HepG2 (cell line): ENCODE measurements at regions not wholly inside any gene's neighbourhood (a gene's known extent, or its start where the extent isn't known, plus 50 kb on each side); places are given as distances from the start of the nearest gene placed in this dataset.

Experiments
- EP300 ChIP-seq, 3 experiments: sonication (generic) in 1 of 3; formaldehyde crosslinking in 1 of 3; IDR thresholded peaks; 2 replicates each; pipeline versions ENCODE4 v1.5.1 to v1.6.1; 2011 to 2020; ENCODE audit warnings: low read depth in 2 of 3, low read length in 2 of 3, borderline replicate concordance in 1 of 3, improper control_type of control experiment in 1 of 3, mild to moderate bottlenecking in 1 of 3, missing genetic modification reagents in 1 of 3, moderate library complexity in 1 of 3
- FOXC1 ChIP-seq: sonication (generic); formaldehyde crosslinking; IDR thresholded peaks from 2 replicates; pipeline ENCODE4 v1.8.0; 2022; ENCODE audit warnings: mild to moderate bottlenecking, missing genetic modification reagents, borderline replicate concordance
- GMEB1 ChIP-seq: sonication (generic); formaldehyde crosslinking; IDR thresholded peaks from 2 replicates; pipeline ENCODE4 v1.5.1; 2020; ENCODE audit warnings: missing genetic modification reagents, mild to moderate bottlenecking, borderline replicate concordance
- HNF4A ChIP-seq: sonication (generic); formaldehyde crosslinking; IDR thresholded peaks from 2 replicates; pipeline ENCODE4 v1.4.0; 2020; ENCODE audit warnings: missing genetic modification reagents
- IRF2 ChIP-seq: IDR thresholded peaks from 2 replicates; pipeline ENCODE4 v1.6.1; 2018; ENCODE audit warnings: missing genetic modification reagents, missing compliant biosample characterization
- KLF16 ChIP-seq, 2 experiments: sonication (generic) in 1 of 2; formaldehyde crosslinking in 1 of 2; IDR thresholded peaks; 2 replicates each; pipeline versions ENCODE4 v1.6.1 to v1.8.0; 2016 to 2023; ENCODE audit warnings: missing genetic modification reagents in 2 of 2, missing compliant biosample characterization in 1 of 2
- MAZ ChIP-seq, 2 experiments: sonication (generic) in 1 of 2; formaldehyde crosslinking in 1 of 2; IDR thresholded peaks; 2 replicates each; pipeline versions ENCODE4 v1.5.0 to v1.6.1; 2012 to 2020; ENCODE audit warnings: low read depth in 2 of 2, mild to moderate bottlenecking in 2 of 2, borderline replicate concordance in 1 of 2, improper control_type of control experiment in 1 of 2, low read length in 1 of 2, missing genetic modification reagents in 1 of 2, moderate library complexity in 1 of 2
- MXI1 ChIP-seq: IDR thresholded peaks from 3 replicates; pipeline ENCODE4 v1.6.1; 2012; ENCODE audit warnings: low read depth, low read length, inconsistent platforms, borderline replicate concordance
- PHF21A ChIP-seq: sonication (generic); formaldehyde crosslinking; IDR thresholded peaks from 2 replicates; pipeline ENCODE4 v1.5.0; 2020; ENCODE audit warnings: mild to moderate bottlenecking, missing genetic modification reagents
- RBAK ChIP-seq: sonication (generic); formaldehyde crosslinking; IDR thresholded peaks from 2 replicates; pipeline ENCODE4 v1.5.1; 2020; ENCODE audit warnings: mild to moderate bottlenecking, missing genetic modification reagents
- SALL2 ChIP-seq: sonication (generic); formaldehyde crosslinking; IDR thresholded peaks from 2 replicates; pipeline ENCODE4 v1.8.1; 2023; ENCODE audit warnings: mild to moderate bottlenecking, missing genetic modification reagents, inconsistent platforms
- SRY ChIP-seq: sonication (generic); formaldehyde crosslinking; IDR thresholded peaks from 2 replicates; pipeline ENCODE4 v1.8.0; 2022; ENCODE audit warnings: mild to moderate bottlenecking, missing genetic modification reagents
- TARDBP ChIP-seq: sonication (generic); formaldehyde crosslinking; IDR thresholded peaks from 2 replicates; pipeline ENCODE4 v1.8.0; 2022; ENCODE audit warnings: mild to moderate bottlenecking, missing genetic modification reagents
- YEATS2 ChIP-seq: sonication (generic); formaldehyde crosslinking; IDR thresholded peaks from 2 replicates; pipeline ENCODE4 v1.4.0; 2020; ENCODE audit warnings: missing genetic modification reagents, borderline replicate concordance
- ZFX ChIP-seq: sonication (generic); formaldehyde crosslinking; IDR thresholded peaks from 2 replicates; pipeline ENCODE4 v1.4.0; 2020; ENCODE audit warnings: mild to moderate bottlenecking, low read depth, missing genetic modification reagents, moderate library complexity
- ZNF30 ChIP-seq: sonication (generic); formaldehyde crosslinking; IDR thresholded peaks from 2 replicates; pipeline ENCODE4 v1.5.0; 2020; ENCODE audit warnings: mild to moderate bottlenecking, missing genetic modification reagents
- ZNF605 ChIP-seq: sonication (generic); formaldehyde crosslinking; IDR thresholded peaks from 2 replicates; pipeline ENCODE4 v1.8.0; 2022; ENCODE audit warnings: mild to moderate bottlenecking, missing genetic modification reagents
- TF ChIP-seq, protein P1 (sequence below): sonication (generic); formaldehyde crosslinking; IDR thresholded peaks from 2 replicates; pipeline ENCODE4 v1.5.1; 2020; ENCODE audit warnings: mild to moderate bottlenecking, missing genetic modification reagents, moderate library complexity
- TF ChIP-seq, protein P2 (sequence below): sonication (generic); formaldehyde crosslinking; conservative IDR thresholded peaks from 2 replicates; pipeline ENCODE4 v1.4.0; 2020; ENCODE audit warnings: mild to moderate bottlenecking, missing genetic modification reagents, moderate library complexity

GRCh38 chr2:8622199-8622911, 59.5 kb upstream of the ID2 start (continued):
- 0 out of 2 replicates have a peak, but pooled peaks have one; percentile 29 for TF ChIP-seq GMEB1
- TF ChIP-seq, protein P1, sequence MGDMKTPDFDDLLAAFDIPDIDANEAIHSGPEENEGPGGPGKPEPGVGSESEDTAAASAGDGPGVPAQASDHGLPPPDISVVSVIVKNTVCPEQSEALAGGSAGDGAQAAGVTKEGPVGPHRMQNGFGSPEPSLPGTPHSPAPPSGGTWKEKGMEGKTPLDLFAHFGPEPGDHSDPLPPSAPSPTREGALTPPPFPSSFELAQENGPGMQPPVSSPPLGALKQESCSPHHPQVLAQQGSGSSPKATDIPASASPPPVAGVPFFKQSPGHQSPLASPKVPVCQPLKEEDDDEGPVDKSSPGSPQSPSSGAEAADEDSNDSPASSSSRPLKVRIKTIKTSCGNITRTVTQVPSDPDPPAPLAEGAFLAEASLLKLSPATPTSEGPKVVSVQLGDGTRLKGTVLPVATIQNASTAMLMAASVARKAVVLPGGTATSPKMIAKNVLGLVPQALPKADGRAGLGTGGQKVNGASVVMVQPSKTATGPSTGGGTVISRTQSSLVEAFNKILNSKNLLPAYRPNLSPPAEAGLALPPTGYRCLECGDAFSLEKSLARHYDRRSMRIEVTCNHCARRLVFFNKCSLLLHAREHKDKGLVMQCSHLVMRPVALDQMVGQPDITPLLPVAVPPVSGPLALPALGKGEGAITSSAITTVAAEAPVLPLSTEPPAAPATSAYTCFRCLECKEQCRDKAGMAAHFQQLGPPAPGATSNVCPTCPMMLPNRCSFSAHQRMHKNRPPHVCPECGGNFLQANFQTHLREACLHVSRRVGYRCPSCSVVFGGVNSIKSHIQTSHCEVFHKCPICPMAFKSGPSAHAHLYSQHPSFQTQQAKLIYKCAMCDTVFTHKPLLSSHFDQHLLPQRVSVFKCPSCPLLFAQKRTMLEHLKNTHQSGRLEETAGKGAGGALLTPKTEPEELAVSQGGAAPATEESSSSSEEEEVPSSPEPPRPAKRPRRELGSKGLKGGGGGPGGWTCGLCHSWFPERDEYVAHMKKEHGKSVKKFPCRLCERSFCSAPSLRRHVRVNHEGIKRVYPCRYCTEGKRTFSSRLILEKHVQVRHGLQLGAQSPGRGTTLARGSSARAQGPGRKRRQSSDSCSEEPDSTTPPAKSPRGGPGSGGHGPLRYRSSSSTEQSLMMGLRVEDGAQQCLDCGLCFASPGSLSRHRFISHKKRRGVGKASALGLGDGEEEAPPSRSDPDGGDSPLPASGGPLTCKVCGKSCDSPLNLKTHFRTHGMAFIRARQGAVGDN (CRISPR knock-in tag), result peak; percentile 68
- TF ChIP-seq KLF16 (CRISPR knock-in tag; IDR thresholded peaks at IDR 0.05), result no peak
- no peak for TF ChIP-seq MAZ (IDR thresholded peaks at IDR 0.05; ENCODE audit: borderline replicate concordance, low read depth, low read length)
- 0 out of 2 replicates have a peak, but pooled peaks have one; percentile 11 for TF ChIP-seq MAZ (CRISPR knock-in tag; IDR thresholded peaks at IDR 0.05; ENCODE audit: low read depth)
- TF ChIP-seq ZNF605 (CRISPR knock-in tag), result 0 out of 2 replicates have a peak, but pooled peaks have one; percentile 26
- TF ChIP-seq IRF2 (CRISPR knock-in tag), result no peak
- peak; percentile 43; the same call in 1 of the 2 replicates for TF ChIP-seq ZFX
- TF ChIP-seq MXI1, result no peak
- TF ChIP-seq SRY (CRISPR knock-in tag), result 0 out of 2 replicates have a peak, but pooled peaks have one; percentile 6
- TF ChIP-seq RBAK (CRISPR knock-in tag), result no peak
- no peak for TF ChIP-seq TARDBP (CRISPR knock-in tag)
- TF ChIP-seq HNF4A (CRISPR knock-in tag), result peak; percentile 37; the same call in 1 of the 2 replicates
- TF ChIP-seq SALL2, result no peak
- no peak for TF ChIP-seq YEATS2 (CRISPR knock-in tag)
- TF ChIP-seq ZNF30 (CRISPR knock-in tag), result no peak
- TF ChIP-seq, protein P2, sequence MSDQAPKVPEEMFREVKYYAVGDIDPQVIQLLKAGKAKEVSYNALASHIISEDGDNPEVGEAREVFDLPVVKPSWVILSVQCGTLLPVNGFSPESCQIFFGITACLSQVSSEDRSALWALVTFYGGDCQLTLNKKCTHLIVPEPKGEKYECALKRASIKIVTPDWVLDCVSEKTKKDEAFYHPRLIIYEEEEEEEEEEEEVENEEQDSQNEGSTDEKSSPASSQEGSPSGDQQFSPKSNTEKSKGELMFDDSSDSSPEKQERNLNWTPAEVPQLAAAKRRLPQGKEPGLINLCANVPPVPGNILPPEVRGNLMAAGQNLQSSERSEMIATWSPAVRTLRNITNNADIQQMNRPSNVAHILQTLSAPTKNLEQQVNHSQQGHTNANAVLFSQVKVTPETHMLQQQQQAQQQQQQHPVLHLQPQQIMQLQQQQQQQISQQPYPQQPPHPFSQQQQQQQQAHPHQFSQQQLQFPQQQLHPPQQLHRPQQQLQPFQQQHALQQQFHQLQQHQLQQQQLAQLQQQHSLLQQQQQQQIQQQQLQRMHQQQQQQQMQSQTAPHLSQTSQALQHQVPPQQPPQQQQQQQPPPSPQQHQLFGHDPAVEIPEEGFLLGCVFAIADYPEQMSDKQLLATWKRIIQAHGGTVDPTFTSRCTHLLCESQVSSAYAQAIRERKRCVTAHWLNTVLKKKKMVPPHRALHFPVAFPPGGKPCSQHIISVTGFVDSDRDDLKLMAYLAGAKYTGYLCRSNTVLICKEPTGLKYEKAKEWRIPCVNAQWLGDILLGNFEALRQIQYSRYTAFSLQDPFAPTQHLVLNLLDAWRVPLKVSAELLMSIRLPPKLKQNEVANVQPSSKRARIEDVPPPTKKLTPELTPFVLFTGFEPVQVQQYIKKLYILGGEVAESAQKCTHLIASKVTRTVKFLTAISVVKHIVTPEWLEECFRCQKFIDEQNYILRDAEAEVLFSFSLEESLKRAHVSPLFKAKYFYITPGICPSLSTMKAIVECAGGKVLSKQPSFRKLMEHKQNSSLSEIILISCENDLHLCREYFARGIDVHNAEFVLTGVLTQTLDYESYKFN, result peak; percentile 54
- TF ChIP-seq FOXC1, result 0 out of 2 replicates have a peak, but pooled peaks have one; percentile 50
- TF ChIP-seq EP300 (IDR thresholded peaks at IDR 0.05; ENCODE audit: low read depth in 2 of 2, low read length in 2 of 2), result peak in 1 of 2 experiments; percentile 43; a peak in 1 of 4 replicates
- TF ChIP-seq EP300 (CRISPR knock-in tag; IDR thresholded peaks at IDR 0.05; ENCODE audit: borderline replicate concordance), result no peak
- TF ChIP-seq PHF21A (CRISPR knock-in tag), result no peak
